ENCODE measurements at regions not wholly inside any gene's neighbourhood (a gene's known extent, or its start where the extent isn't known, plus 50 kb on each side); places are given as distances from the start of the nearest gene placed in this dataset.
A peak's percentile ranks its signal among the peaks of the same experiment; 100 is the strongest.

DNA sequence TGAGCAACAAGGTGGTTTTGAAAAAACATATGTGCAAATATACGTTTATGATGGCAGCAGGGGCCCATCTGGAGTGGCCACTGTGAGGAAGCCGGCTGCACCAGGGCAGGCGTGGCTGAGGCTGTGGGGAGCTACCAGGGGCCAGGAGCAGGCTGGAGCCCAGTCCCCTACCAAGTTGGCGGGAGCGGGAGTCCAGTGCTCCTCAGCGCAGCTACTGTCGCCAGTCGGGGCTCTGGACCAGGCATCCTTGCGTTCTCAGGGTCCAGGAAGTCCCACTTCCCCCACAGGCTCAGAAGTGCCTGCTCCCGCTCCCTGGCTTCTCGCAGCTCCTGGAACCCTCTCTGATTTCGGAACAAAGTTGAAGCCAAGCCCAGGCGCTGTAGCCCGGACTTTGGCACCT, 1377.5 kb upstream of the FLRT2 start:
- Histone ChIP-seq H3K27me3 (ENCODE audit: control insufficient read depth, insufficient read depth, low read length) (no peaks in the 10 kb centered on the region), H3K27ac (ENCODE audit: low read depth, low read length) (no peak overlapping the region), H3K9me3 (ENCODE audit: control insufficient read depth, insufficient read depth, low read length) (no peaks in the 10 kb centered on the region), H3K4me1 (ENCODE audit: control insufficient read depth, insufficient read depth, low read length) (no peaks in the 10 kb centered on the region), H3K4me3 (ENCODE audit: low read depth, low read length) (no peak overlapping the region), H3K36me3 (ENCODE audit: control insufficient read depth, insufficient read depth, low read length) (no peaks in the 10 kb centered on the region)
- 96% methylated on average over 12 of the region's 14 CpGs for WGBS (ENCODE audit: insufficient coverage)
- DNase-seq (ENCODE audit: low read depth in 4 of 6, low spot score in 6 of 6), result no peak

DNA sequence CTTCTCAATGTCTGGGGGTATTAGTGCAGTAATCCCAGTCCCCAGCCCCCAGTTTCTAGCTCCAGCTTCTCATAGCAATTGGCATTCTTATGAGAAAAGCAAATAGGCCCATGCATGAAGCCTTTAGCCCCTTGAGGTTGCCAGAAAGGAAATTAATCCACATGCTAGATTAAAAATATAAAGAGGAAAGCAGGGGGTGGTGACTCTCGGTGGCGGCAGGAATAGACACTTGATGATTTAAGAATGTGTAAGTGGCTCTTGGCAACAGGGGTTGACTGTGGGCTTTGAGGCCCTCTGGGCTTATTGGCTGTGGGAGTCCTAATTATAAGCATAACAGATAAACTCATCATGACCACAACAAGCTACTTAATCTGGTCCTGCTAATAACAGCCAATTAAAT, 1367.3 kb upstream of the FLRT2 start:
- Histone ChIP-seq H3K27ac (ENCODE audit: low read depth, low read length) (no peak overlapping the region), H3K9me3 (ENCODE audit: control insufficient read depth, insufficient read depth, low read length) (no peaks in the 10 kb centered on the region), H3K4me3 (ENCODE audit: low read depth, low read length) (no peak overlapping the region), H3K36me3 (ENCODE audit: control insufficient read depth, insufficient read depth, low read length) (no peaks in the 10 kb centered on the region), H3K4me1 (ENCODE audit: control insufficient read depth, insufficient read depth, low read length) (no peaks in the 10 kb centered on the region), H3K27me3 (ENCODE audit: control insufficient read depth, insufficient read depth, low read length) (no peaks in the 10 kb centered on the region)
- no CpG with 5 or more reads among the region's 2 CpGs for WGBS (ENCODE audit: insufficient coverage)
- DNase-seq (ENCODE audit: low read depth in 4 of 6, low spot score in 6 of 6), result peak in 1 of 6 donors; percentile 15

DNA sequence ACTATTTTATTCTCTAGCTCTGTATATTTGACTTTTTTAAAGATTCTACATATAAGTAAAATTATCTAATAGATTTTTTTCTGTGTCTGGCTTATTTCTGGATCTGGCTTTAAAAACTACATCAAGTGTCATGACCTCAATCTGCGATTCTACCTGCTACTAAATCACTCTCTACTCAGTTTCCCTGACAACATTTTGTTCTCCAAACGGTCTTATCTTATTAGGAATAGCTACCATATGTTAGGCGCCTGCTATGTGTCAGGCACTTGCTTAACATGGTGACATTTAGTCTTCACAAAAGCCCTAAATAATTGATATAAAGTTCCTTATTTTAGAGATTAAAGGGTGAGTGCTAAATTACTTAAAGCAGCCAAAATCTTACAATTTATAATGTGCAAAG, 1362.9 kb upstream of the FLRT2 start:
- no peak overlapping the region for H3K27ac ChIP-seq (ENCODE audit: low read depth, low read length)
- no peaks in the 10 kb centered on the region for H3K9me3 ChIP-seq (ENCODE audit: control insufficient read depth, insufficient read depth, low read length)
- H3K4me1 ChIP-seq (ENCODE audit: control insufficient read depth, insufficient read depth, low read length), result no peaks in the 10 kb centered on the region
- WGBS (ENCODE audit: insufficient coverage), result 92% methylated on average over 1 of the region's 3 CpGs
- H3K36me3 ChIP-seq (ENCODE audit: control insufficient read depth, insufficient read depth, low read length), result no peaks in the 10 kb centered on the region
- no peak overlapping the region for H3K4me3 ChIP-seq (ENCODE audit: low read depth, low read length)
- DNase-seq (ENCODE audit: low read depth in 4 of 6, low spot score in 6 of 6), result no peak
- H3K27me3 ChIP-seq (ENCODE audit: control insufficient read depth, insufficient read depth, low read length), result no peaks in the 10 kb centered on the region

DNA sequence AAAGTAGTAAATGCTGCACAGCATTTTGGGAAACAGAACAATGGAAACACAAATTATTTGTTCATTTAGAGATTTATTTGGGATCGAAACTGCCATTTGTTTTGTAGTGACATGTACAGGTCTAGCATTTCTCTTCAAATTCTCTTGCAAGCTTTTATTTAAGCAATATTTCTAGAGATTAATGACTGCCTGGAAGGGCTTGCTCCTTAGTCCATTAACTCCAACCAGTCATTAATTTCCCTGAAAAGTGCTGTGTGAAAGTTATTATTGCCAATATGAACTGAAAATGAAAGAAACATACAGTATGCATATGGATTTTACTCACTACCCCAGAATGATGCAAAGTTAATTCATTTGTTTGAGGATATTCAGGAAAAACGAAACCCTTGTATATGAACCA, 1349.6 kb upstream of the FLRT2 start:
- Histone ChIP-seq H3K4me1 (ENCODE audit: control insufficient read depth, insufficient read depth, low read length) (no peaks in the 10 kb centered on the region), H3K27me3 (ENCODE audit: control insufficient read depth, insufficient read depth, low read length) (no peaks in the 10 kb centered on the region), H3K9me3 (ENCODE audit: control insufficient read depth, insufficient read depth, low read length) (no peaks in the 10 kb centered on the region), H3K27ac (ENCODE audit: low read depth, low read length) (no peak overlapping the region), H3K36me3 (ENCODE audit: control insufficient read depth, insufficient read depth, low read length) (no peaks in the 10 kb centered on the region), H3K4me3 (ENCODE audit: low read depth, low read length) (no peak overlapping the region)
- WGBS (ENCODE audit: insufficient coverage), result no CpG with 5 or more reads among the region's 2 CpGs
- peak in 1 of 6 donors; percentile 35 for DNase-seq (ENCODE audit: low read depth in 4 of 6, low spot score in 6 of 6)

DNA sequence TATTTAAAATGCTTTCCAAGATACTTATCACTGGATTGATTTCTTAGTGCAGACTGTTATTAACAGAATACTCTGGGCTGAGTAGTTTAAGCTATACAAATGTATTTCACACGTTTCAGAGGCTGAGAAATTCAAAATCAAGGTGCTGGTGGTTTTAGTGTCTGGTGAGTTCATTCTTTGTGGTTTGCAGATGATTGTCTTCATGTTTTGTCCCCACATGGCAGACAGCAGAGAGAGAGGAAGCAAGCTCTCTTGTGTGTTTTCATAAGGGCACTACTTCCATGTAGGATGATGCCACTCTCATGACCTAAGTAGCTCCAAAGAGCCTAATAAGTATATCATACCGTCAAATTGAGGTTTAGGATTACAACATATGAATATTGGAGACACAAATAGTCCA, 1348.9 kb upstream of the FLRT2 start:
- no peaks in the 10 kb centered on the region for H3K36me3 ChIP-seq (ENCODE audit: control insufficient read depth, insufficient read depth, low read length)
- H3K9me3 ChIP-seq (ENCODE audit: control insufficient read depth, insufficient read depth, low read length), result no peaks in the 10 kb centered on the region
- H3K4me1 ChIP-seq (ENCODE audit: control insufficient read depth, insufficient read depth, low read length), result no peaks in the 10 kb centered on the region
- H3K27me3 ChIP-seq (ENCODE audit: control insufficient read depth, insufficient read depth, low read length), result no peaks in the 10 kb centered on the region
- no CpG with 5 or more reads among the region's 2 CpGs for WGBS (ENCODE audit: insufficient coverage)
- no peak overlapping the region for H3K27ac ChIP-seq (ENCODE audit: low read depth, low read length)
- no peak overlapping the region for H3K4me3 ChIP-seq (ENCODE audit: low read depth, low read length)
- no peak for DNase-seq (ENCODE audit: low read depth in 4 of 6, low spot score in 6 of 6)

DNA sequence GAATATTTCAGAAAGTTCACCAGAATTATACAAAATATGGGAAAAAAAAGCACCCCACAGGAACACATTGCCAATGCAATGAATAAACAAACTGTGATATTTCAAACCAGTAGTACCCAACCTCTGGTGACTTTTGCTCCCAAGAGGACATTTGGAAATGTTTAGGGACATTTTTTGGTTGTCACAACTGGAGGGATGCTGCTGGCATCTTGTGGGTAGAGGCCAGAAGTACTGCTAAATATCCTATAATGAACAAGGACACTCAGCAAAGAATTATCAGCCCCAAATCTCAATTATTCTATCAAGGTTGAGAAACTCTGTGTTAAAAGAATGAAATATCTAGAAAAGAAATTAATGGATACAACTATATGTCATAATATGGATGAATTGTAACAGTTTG, 1334.4 kb upstream of the FLRT2 start:
- H3K9me3 ChIP-seq (ENCODE audit: control insufficient read depth, insufficient read depth, low read length), result peaks cover 7% of the 10 kb centered on the region
- H3K27ac ChIP-seq (ENCODE audit: low read depth, low read length), result no peak overlapping the region
- DNase-seq (ENCODE audit: low read depth in 4 of 6, low spot score in 6 of 6), result no peak
- H3K4me1 ChIP-seq (ENCODE audit: control insufficient read depth, insufficient read depth, low read length), result no peaks in the 10 kb centered on the region
- no peak overlapping the region for H3K4me3 ChIP-seq (ENCODE audit: low read depth, low read length)
- no peaks in the 10 kb centered on the region for H3K27me3 ChIP-seq (ENCODE audit: control insufficient read depth, insufficient read depth, low read length)
- H3K36me3 ChIP-seq (ENCODE audit: control insufficient read depth, insufficient read depth, low read length), result no peaks in the 10 kb centered on the region

DNA sequence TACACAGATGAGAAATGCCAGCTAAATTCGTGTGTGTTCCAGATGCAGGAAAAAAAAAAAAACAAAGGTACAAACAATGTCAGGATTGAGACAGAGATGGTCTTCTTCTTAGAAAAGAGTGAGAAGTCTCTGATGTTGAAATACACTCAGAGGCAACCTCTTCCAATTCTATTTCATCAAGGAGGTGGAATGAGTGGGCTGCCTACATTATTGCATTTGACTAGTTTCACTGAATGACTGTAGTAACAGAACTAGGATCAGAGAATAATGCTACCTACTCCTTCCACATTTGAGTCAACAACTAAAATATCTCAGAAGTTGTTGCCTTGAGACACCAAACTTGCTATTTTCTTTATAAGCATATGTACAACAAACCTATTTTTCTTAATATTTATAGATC, 1332.2 kb upstream of the FLRT2 start:
- no peaks in the 10 kb centered on the region for H3K4me1 ChIP-seq (ENCODE audit: control insufficient read depth, insufficient read depth, low read length)
- no peak for DNase-seq (ENCODE audit: low read depth in 4 of 6, low spot score in 6 of 6)
- WGBS (ENCODE audit: insufficient coverage), result no CpG with 5 or more reads among the region's 1 CpG
- H3K27ac ChIP-seq (ENCODE audit: low read depth, low read length), result no peak overlapping the region
- H3K9me3 ChIP-seq (ENCODE audit: control insufficient read depth, insufficient read depth, low read length), result peaks cover 7% of the 10 kb centered on the region
- no peak overlapping the region for H3K4me3 ChIP-seq (ENCODE audit: low read depth, low read length)
- no peaks in the 10 kb centered on the region for H3K27me3 ChIP-seq (ENCODE audit: control insufficient read depth, insufficient read depth, low read length)
- H3K36me3 ChIP-seq (ENCODE audit: control insufficient read depth, insufficient read depth, low read length), result no peaks in the 10 kb centered on the region

DNA sequence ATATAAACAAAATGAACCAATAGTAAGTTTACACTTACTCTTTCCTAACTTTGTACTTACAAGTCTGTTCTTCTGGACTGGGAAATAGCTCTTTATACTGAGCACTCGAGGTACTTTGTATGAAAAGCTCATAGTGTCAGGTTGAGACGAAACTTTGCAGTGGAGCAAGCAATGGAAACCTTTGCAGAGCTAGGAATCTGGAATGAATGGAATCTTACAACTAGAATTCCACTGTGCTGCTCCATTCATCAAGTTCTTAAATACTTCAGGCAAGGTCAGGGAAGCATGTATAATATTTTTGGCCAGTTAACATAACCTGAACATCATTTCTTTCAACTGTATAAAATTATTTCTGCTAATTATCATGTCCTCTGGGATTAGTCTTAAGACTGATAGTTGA, 1327.5 kb upstream of the FLRT2 start:
- Histone ChIP-seq H3K36me3 (ENCODE audit: control insufficient read depth, insufficient read depth, low read length) (no peaks in the 10 kb centered on the region), H3K4me1 (ENCODE audit: control insufficient read depth, insufficient read depth, low read length) (no peaks in the 10 kb centered on the region), H3K27me3 (ENCODE audit: control insufficient read depth, insufficient read depth, low read length) (no peaks in the 10 kb centered on the region), H3K9me3 (ENCODE audit: control insufficient read depth, insufficient read depth, low read length) (no peaks in the 10 kb centered on the region), H3K27ac (ENCODE audit: low read depth, low read length) (no peak overlapping the region), H3K4me3 (ENCODE audit: low read depth, low read length) (no peak overlapping the region)
- no CpG with 5 or more reads among the region's 2 CpGs for WGBS (ENCODE audit: insufficient coverage)
- DNase-seq (ENCODE audit: low read depth in 4 of 6, low spot score in 6 of 6), result no peak

DNA sequence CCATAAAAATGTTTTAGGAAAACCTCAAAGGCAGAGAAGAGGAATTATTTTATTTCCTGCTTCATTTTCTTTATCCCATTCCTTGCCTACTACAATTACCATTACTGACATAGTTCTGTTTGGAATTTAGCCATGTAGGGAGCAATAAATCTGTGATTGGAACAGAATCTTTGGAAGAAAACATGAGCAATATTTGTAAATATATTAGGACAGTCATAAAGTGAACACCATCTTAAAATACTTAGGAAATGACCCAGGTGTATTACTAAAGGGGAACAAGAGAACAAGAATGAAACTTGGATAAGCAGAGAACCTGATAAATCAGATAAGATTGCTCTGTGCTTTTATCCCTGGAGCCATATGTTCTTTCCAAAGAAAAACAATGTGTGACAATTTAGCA, 1326.0 kb upstream of the FLRT2 start:
- Histone ChIP-seq H3K9me3 (ENCODE audit: control insufficient read depth, insufficient read depth, low read length) (no peaks in the 10 kb centered on the region), H3K4me1 (ENCODE audit: control insufficient read depth, insufficient read depth, low read length) (no peaks in the 10 kb centered on the region), H3K36me3 (ENCODE audit: control insufficient read depth, insufficient read depth, low read length) (no peaks in the 10 kb centered on the region), H3K4me3 (ENCODE audit: low read depth, low read length) (no peak overlapping the region), H3K27me3 (ENCODE audit: control insufficient read depth, insufficient read depth, low read length) (no peaks in the 10 kb centered on the region), H3K27ac (ENCODE audit: low read depth, low read length) (no peak overlapping the region)
- DNase-seq (ENCODE audit: low read depth in 4 of 6, low spot score in 6 of 6), result peak in 1 of 6 donors; percentile 4

DNA sequence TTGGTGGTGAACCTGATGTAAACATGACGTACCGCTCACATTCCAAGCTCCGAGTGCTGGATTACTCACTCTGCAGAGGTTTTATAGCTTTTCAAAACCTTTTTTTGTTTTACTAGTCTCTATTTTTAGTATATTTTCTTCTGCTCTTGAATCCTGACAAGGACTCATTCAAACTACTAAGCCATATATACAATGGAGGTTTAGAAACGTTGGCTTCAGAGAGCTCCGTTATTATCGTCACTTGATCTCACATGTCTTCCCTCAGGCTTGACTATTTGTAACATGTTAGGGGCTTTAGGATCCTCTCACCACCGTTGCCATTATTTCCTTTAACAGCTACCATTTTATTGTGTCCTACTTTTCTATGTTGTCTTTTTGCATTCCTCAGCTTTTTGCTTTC, 1321.5 kb upstream of the FLRT2 start:
- DNase-seq (ENCODE audit: low read depth in 4 of 6, low spot score in 6 of 6), result no peak
- no peaks in the 10 kb centered on the region for H3K36me3 ChIP-seq (ENCODE audit: control insufficient read depth, insufficient read depth, low read length)
- H3K27me3 ChIP-seq (ENCODE audit: control insufficient read depth, insufficient read depth, low read length), result no peaks in the 10 kb centered on the region
- no peaks in the 10 kb centered on the region for H3K4me1 ChIP-seq (ENCODE audit: control insufficient read depth, insufficient read depth, low read length)
- 75% methylated on average over 1 of the region's 7 CpGs for WGBS (ENCODE audit: insufficient coverage)
- H3K27ac ChIP-seq (ENCODE audit: low read depth, low read length), result no peak overlapping the region
- no peak overlapping the region for H3K4me3 ChIP-seq (ENCODE audit: low read depth, low read length)
- H3K9me3 ChIP-seq (ENCODE audit: control insufficient read depth, insufficient read depth, low read length), result no peaks in the 10 kb centered on the region

DNA sequence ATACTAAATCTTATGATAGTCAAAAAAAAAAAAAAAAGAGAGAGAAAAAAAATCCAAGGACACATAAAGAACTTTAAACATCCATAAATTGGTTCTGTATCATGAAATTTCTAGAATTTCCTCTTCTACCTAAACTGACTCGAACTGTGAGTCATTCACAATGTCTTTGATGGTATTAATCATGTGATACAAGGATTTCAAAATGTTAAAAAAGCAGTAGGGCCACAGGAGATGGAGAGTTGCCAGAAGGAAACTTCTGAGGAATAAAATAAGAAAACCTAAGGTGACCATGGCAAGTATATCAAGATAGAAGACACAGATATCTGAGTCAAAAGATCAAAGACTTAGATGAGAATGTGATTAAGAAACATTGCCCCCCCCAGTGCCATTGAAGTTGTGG, 1320.9 kb upstream of the FLRT2 start:
- WGBS (ENCODE audit: insufficient coverage), result no CpG with 5 or more reads among the region's 1 CpG
- Histone ChIP-seq H3K27ac (ENCODE audit: low read depth, low read length) (no peak overlapping the region), H3K4me1 (ENCODE audit: control insufficient read depth, insufficient read depth, low read length) (no peaks in the 10 kb centered on the region), H3K9me3 (ENCODE audit: control insufficient read depth, insufficient read depth, low read length) (no peaks in the 10 kb centered on the region), H3K4me3 (ENCODE audit: low read depth, low read length) (no peak overlapping the region), H3K27me3 (ENCODE audit: control insufficient read depth, insufficient read depth, low read length) (no peaks in the 10 kb centered on the region), H3K36me3 (ENCODE audit: control insufficient read depth, insufficient read depth, low read length) (no peaks in the 10 kb centered on the region)
- DNase-seq (ENCODE audit: low read depth in 4 of 6, low spot score in 6 of 6), result no peak
